ENCODE measurements at regions not wholly inside any gene's neighbourhood (a gene's known extent, or its start where the extent isn't known, plus 50 kb on each side); places are given as distances from the start of the nearest gene placed in this dataset.

DNA sequence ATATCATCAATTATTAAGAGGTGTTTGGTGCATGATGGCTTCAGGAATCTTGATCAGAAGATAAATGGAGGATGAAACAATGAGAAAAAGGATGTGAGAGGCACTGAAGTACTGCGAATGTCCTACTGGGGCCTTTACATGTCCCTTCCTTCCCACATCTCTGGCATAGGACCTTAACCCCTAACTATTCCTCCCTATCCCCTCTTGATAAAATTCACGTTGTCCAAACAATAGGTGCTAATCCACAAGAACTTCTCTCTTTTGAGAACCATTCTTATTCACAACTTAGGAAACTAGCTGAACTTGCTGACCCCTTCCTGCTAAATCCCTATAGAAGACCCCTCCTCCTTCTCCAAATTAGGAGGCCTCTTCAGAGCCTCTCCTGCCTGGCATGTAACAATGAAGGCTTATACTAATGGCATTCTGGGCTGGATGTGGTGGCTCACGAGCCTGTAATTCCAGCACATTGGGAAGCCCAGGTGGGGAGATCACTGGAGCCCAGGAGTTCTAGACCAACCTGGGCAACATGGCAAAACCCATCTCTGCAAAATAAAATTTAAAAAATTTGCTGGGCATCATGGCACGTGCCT lies 276.5 kb upstream of the SMARCA2 start:
- TF ChIP-seq, protein P1, sequence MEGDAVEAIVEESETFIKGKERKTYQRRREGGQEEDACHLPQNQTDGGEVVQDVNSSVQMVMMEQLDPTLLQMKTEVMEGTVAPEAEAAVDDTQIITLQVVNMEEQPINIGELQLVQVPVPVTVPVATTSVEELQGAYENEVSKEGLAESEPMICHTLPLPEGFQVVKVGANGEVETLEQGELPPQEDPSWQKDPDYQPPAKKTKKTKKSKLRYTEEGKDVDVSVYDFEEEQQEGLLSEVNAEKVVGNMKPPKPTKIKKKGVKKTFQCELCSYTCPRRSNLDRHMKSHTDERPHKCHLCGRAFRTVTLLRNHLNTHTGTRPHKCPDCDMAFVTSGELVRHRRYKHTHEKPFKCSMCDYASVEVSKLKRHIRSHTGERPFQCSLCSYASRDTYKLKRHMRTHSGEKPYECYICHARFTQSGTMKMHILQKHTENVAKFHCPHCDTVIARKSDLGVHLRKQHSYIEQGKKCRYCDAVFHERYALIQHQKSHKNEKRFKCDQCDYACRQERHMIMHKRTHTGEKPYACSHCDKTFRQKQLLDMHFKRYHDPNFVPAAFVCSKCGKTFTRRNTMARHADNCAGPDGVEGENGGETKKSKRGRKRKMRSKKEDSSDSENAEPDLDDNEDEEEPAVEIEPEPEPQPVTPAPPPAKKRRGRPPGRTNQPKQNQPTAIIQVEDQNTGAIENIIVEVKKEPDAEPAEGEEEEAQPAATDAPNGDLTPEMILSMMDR (conservative IDR thresholded peaks at IDR 0.05; ENCODE audit: low read depth, low read length) = no peak
- no peak for TF ChIP-seq EZH2phosphoT487 (IDR thresholded peaks at IDR 0.05; ENCODE audit: borderline replicate concordance, low read length)
